ENCODE measurements at regions not wholly inside any gene's neighbourhood (a gene's known extent, or its start where the extent isn't known, plus 50 kb on each side); places are given as distances from the start of the nearest gene placed in this dataset.
"Not testable (repeated sequence)": the region's sequence is repeated elsewhere in the genome, so short reads cannot be mapped to it uniquely, and the experiment has no call there.

DNA sequence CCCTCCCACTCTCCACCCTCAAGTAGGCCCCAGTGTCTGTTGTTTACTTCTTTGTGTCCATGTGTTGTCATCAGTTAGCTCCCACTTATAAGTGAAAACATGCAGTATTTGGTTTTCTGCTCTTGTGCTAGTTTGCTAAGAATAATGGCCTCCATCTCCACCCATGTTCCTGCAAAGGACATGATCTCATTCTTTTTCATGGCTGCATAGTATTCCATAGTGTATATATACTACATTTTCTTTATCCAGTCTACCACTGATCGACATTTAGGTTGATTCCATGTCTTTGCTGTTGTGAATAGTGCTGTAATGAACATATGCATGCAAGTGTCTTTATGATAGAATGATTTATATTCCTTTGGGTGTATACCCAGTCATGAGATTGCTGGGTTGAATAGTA is 116.0 kb downstream of the TDRD15 start:
- TF ChIP-seq, protein P1, sequence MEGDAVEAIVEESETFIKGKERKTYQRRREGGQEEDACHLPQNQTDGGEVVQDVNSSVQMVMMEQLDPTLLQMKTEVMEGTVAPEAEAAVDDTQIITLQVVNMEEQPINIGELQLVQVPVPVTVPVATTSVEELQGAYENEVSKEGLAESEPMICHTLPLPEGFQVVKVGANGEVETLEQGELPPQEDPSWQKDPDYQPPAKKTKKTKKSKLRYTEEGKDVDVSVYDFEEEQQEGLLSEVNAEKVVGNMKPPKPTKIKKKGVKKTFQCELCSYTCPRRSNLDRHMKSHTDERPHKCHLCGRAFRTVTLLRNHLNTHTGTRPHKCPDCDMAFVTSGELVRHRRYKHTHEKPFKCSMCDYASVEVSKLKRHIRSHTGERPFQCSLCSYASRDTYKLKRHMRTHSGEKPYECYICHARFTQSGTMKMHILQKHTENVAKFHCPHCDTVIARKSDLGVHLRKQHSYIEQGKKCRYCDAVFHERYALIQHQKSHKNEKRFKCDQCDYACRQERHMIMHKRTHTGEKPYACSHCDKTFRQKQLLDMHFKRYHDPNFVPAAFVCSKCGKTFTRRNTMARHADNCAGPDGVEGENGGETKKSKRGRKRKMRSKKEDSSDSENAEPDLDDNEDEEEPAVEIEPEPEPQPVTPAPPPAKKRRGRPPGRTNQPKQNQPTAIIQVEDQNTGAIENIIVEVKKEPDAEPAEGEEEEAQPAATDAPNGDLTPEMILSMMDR (conservative IDR thresholded peaks at IDR 0.05 in 1 of 2, IDR thresholded peaks at IDR 0.05 in 1 of 2; ENCODE audit: low read depth in 1 of 2, low read length in 2 of 2) = not testable (repeated sequence)
- TF ChIP-seq EZH2 (IDR thresholded peaks at IDR 0.05; ENCODE audit: low read length, missing control alignments) = not testable (repeated sequence)
